CD4-positive, alpha-beta T cell treated with Interleukin-6 at 100 ng/mL for 8 hours (primary cell): ENCODE measurements at regions not wholly inside any gene's neighbourhood (a gene's known extent, or its start where the extent isn't known, plus 50 kb on each side); places are given as distances from the start of the nearest gene placed in this dataset.

Source experiments
- DNase-seq: peaks from one replicate; pipeline ENCODE4 v3.0.0-alpha.2; 2020; ENCODE audit warnings: mixed read lengths, low spot score

DNA sequence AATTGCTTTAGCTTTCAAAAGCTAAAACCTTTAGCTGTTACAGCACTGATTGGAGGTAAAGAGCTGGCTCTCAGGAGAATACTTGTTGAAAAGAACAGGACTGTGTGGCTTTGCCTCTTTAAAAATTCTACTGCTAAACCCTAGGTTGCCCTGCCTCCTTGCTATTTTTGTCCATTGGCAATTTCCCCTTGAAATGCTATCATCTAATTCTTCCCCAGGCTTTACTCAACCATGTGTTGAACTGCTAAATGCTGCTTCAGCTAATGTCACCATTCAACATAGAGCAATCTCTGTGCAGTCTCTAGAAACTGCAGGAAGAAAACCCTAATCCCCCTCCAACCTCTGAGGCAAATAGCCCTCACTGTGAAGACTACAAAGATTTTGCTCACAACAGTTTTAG is 203.7 kb upstream of the ARX start:
- no peak for DNase-seq

DNA sequence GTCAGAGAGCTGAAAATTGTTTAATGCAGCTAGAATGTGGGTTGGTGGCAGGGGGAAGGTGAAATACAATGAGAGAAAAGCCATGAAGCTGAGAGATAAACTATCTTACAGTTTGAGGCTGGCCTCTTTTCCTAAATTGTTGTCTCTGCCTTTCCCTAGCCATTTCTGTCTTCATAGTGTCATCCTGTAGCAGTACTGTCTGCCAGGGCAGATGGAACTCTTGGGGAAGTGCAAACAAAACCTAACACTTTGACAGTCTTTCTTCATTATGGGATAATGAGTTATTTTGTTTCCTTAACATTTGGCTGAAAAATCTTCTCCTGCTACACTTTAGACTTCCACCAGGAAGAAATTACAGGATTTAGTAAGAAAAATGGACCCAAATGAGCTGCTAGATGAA is 197.8 kb upstream of the ARX start:
- no peak for DNase-seq

DNA sequence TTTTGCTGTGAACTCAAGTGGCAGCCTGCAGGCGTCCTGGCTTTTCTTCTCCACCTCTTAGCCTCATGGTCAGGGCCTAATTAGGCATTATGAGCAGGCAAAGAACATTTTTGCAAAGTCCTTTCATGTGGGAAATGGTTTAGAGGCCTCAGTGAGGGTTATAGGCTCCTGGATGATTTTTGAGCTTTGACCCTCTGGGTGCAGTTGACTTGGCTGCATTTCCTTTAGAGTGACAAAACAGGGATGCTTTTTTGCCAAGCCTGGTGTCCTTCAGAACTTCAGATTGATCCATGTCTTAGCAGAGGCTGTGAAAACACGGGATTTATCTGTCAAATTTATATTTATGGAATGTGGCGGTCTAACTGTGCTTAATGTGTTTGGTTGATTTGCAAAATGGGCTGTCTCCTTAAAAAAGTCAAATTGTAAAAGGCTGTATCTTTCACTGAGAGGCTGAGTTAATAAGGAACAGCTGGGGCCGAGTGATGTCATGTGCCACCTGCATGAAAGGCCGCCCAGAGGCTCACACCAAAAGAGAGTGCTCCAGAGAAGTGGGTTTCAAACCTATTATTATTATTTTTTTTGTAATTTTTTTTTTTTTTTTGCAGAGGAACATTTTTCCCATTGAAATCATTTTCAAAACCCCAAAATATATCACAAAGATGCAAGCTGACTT is 192.2 kb upstream of the ARX start:
- DNase-seq, result no peak

DNA sequence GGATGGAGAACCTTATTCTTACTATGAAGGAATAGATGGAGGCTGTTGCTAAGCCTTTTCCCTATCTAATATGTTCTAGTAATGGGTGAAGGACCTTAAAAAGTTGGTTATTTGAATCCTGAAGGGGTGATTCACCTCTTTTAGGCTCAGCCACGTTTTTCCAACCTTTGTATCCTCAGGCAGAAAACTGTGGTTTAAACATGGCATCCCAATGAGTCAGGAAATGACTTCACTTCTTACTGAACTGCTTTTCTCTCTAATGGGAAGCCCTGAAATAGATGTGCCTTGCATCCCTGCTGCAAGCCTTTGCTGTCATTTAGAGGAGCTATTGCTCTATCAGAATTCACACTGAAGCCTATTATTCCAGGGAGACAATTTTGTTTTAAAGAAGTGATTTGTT is 191.0 kb upstream of the ARX start:
- DNase-seq, result no peak

DNA sequence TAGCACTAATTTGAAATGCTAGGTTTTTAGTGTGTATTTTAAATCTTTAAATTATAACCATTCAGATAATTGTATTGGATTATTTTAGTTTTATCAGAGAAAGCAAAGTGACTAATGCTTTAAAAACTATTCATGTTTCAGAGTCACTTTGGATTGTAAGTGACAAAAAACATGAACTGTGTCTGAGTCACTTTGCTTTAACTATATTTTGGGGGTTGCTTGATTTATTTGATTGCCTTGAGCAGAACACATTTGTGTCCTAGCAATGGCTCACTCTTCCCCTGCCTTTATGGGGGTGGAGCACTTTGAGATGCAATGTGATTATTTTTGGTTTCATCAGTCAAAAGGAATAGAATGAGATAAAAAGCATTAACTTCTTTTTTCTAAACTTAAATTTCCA is 188.4 kb upstream of the ARX start:
- DNase-seq, result no peak

DNA sequence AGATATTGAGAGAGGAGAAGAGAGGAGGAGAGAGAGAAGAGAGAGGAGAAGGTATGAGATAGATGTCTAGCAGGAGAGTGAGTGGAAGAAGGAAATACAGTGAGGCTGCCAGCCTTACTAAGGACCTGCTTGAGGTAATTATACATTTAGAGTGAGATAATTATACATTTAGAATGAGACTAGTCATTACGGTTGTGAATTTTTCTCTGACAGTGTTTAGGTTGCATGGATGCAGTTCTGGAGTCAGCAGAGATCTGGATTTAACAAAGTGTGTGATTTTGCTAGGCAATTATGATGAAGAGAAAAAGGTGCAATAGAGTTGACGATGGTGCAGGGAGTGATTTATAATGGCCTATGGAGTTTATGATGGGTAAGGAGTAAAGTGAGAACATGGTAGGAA is 187.1 kb upstream of the ARX start:
- no peak for DNase-seq

DNA sequence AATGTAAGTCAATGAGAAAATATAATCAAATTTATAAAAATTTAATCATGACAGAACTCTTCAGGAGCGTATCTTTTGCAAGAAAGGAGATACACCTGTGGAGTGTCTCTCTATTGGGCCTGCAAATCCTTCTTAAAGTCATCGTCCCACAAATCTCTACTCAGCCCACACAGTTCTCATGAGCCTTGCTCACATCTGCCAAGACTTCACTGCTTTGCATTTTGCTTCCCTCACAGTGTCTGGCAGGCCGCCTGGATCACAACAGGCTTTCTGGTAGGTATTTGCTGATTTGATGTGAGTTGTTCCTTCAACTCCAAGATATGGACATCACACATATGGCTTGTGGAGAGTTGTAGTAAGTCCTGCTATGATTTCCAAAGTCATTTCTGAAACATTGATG is 183.1 kb upstream of the ARX start:
- no peak for DNase-seq

DNA sequence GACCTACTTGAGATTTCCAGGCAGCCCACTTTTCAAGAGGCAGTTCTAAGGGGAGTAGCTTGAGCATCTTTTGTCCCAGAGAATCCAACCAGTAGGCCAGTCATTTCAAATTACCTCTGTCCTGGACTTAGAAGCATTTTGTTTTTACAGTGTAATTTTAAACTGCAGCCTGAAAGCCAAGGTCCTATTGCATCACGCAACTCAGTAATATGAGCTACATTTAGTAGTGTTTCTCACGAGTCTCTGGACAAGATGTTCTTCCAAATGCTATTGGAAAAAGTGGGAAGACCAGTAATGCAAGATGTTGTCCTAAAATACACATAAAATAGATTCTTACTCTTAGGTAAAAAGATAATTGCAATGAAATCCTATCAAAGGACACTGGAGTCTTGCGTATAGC is 182.5 kb upstream of the ARX start:
- no peak for DNase-seq

DNA sequence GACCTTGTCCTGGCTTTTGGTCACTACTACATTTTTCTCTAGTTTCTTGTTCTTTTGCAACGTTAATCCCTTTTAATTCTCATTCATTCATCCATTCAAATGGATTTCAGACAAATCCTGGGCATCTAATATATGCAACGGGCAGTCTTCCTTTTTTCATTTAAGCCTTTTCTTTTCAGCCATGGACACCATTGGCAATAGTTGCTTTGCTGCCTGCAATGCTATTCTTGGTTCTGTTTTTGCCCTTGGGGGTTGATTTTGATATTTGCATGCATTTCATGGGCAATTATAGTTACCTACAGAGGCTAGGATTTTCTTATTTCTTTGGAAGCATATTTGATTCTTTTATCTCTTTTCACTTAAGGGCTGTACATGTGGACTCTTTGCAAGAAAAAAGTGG is 180.5 kb upstream of the ARX start:
- no peak for DNase-seq

DNA sequence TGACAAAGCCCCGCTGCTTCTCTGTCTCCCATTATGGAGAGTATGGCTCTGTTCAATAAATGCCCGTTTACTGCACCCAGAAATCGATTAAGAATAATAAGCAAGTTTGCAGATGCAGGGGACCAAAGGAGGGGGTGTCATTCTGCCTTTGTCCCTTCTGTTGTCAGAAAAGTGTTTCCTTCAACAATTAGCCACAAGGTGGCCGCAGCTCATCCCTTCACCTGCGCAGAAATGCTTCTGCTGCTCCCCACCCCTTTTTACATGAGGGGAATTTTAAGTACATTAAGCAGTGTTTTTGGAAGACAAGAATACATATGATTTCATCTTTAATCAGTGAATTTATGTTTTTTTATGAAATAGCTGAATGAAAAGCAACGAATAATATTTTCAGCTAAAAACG is 175.6 kb upstream of the ARX start:
- no peak for DNase-seq

DNA sequence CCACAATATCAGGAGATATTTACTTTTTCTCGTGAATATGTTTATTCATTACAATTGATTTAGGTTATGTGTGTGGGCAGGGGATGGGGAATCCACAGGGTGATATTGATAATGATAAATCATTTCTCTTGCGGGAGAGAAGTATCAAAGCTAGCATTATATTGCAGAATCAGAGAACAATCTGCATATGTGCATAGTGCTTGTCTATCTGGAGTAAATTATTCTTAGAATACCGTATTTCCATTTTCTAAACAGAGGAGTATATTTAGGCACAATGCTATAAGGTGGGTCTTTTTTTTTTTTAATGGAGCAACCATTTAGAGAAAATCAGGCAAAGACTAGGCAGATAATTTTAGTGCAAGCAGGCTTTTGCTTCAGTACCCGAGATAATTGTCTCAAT is 166.0 kb upstream of the ARX start:
- DNase-seq, result no peak

DNA sequence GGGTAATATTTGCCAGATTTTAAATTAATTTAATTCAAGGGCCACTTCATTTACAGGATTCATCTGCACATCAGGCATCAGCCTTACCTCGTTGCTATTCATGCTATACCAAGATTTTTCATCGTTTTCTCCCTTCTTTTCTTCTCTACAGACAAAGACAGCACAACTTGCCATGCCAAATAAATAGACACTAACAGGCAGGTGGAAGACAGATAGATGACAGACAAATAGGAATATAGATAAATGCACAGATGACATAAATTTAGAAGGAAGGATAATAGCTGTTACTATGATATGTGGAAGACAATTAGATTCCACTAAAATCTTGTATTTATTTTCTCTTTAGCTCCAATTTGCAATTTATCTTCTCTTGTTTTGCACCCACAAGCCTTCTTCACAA is 164.5 kb upstream of the ARX start:
- no peak for DNase-seq

DNA sequence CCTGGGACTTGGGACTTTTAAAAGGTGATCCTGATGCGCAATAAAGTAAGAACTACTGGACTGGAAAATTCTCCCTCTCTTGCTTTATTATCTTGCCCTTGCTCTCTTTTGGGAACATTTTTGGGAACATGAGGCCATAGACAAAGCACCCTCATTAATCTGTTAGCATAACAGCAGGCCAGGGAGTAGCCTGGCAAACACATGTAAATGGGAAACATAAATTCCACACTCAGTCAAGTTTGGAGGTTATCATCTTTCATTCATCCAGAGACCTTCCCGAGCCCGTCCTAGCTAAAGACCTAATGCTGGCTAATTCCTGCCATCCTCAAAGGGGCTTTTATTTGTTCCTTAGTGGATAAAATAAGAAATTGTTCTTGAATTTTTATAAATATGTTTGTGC is 162.8 kb upstream of the ARX start:
- DNase-seq, result no peak

DNA sequence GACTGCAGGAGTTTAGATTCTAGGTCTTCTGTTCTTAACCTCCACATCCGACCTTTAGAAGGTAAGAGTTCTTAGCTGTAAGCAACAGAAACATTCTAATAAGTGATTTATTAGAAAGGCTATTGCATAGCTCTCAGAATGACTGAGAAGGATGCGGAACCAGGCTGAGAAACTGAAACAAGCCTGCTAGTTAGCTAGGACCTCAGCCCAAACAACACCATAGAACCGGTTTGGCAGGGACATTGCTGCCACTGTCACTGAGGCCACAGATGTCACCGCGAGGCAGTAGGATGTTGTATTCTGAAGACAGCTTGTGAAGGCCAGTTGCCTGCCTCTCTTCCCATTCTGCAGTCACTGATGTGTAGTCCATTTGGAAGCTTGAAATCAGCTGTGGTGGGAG is 160.0 kb upstream of the ARX start:
- no peak for DNase-seq

DNA sequence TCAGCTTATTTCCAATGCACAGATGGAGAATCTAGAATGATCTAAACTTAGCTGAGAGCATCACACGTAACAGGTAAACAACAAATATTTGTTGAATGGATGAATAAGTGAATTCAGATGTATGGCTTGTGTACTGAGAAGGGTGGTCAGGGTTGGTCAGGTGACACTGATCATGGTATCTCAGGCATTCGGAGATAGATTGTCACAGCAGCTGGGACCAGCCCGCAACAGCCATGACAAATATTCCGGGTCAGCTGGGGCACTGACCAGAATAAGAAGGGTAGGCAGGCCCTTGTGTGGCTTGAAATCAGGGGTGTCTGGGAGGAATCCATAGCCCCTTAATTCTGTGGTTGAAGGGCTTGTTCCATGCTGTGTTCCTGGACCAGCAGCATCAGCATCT is 159.4 kb upstream of the ARX start:
- DNase-seq, result no peak

DNA sequence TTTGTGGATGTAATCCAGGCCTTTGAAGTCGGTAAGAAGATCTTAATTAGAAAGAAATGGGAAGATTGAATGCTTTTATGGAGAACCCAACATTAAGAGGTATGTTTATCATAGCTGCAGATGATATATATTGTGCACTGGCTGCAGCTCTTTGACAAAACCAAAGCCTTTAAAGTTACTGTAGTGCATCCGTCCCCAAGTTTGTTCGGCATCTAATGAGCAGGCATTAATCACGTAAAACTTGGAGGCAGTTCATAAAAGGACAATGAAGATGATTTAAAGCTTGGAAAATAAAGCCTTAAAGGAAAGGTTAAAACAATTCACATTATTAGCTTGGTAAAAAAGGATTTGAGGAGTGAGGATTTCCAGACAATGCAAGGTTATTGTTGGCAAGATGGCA is 150.8 kb upstream of the ARX start:
- no peak for DNase-seq

DNA sequence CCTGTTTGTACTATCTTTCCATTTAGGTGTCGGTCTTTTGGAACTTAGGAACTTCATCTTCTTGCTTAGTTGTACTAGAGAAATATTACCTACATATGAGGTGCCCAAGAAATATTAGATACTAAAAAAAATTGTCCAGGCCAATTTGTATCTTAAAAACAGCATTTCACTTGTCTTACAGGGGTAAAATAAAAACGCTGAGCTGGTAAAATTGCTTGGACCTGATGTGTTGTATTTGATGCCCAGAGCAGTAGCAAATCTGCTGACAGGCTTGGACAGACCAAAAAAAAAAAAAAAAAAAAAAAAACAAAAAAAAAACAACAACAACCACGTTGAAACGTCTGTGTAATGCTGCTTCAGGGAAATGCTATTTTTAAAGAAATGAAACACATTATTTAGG is 150.4 kb upstream of the ARX start:
- DNase-seq, result no peak

DNA sequence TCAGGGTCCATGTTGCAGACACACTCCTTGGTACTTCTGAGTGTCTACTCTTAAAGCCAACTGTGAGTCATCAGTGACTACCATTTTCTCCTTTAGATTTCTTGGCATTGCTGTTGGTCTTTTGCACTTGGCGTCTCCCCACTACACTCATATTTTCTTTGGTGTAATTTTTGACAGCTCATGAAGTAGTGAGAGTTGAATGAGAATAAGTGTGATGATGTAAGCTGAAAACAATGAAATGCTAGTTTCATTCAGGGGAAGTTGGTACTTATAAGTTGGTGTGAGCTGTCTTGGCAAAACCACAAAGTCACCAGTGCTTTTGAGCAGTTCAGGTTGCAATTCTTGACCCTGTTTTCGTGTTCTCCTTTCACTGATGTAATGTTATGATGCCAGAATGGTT is 142.9 kb upstream of the ARX start:
- DNase-seq, result no peak

DNA sequence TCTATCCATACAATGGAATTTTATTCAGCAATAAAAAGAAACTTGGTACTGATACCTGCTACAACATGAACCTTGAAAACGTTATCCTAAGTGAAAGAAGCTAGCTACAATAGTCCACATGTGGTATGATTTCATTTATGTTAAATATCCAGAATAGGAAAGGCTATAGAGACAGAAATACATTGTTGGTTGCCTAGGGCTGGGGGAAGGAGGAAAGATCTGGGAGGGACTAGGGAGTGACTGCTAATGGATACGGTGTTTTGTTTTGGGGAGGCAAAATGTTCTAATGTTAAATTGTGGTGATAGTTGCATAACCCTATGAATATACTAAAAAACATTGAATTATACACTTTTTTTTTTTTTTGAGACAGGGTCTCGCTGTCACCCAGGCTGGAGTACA is 141.1 kb upstream of the ARX start:
- no peak for DNase-seq

DNA sequence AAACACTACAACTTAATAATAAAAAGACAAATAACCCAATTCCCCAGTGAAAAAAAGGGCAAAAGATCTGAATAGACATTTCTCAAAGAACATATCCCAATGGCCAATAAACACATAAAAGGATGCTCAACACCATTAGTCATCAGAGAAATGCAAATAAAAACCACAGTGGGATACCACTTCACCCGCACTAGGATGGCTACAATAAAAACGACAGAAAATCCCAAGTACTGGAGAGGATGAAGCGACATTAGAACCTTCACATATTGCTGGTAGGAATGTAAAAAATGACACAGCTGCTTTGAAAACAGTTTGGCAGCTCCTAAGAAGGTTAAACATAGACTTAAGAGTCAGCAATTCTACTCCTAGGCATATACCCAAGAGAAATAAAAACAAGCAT is 140.6 kb upstream of the ARX start:
- DNase-seq, result no peak

DNA sequence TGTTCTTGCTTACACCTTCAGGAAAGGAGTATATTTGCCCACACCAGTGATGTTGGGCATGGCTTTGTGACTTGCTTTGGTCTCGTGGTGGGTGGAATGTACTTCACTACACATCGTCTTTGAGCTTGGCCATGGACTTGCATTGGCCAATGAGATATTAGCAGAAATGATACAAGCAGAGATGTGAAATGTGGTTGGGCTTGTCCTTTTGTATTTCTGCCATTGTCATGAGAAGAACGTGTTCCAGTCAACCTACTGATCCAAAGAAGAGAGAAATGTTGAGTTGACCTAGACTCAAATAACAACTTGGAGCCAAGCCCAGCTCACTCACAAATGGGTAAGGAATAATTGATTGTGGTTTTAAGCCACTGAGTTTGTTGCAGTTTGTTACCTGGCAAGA is 138.4 kb upstream of the ARX start:
- no peak for DNase-seq

DNA sequence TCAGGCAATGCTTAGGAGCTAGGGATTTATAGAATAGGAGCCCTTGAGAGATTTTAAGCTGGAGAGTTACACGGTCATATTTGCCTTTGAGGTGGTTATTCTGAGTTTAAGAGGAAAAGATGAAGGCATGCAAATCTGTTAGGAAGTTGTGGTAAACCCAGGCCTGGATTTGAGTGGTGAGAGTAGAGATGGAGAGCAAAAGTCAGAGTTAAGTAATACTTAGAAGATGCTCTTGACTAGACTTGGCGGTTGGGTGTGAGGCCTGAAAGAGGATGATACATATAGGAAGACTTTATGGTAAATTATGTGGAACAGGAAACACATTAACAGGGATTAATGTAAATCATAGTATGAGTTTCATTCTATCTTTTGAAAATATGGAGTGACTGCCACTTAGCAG is 136.0 kb upstream of the ARX start:
- no peak for DNase-seq

DNA sequence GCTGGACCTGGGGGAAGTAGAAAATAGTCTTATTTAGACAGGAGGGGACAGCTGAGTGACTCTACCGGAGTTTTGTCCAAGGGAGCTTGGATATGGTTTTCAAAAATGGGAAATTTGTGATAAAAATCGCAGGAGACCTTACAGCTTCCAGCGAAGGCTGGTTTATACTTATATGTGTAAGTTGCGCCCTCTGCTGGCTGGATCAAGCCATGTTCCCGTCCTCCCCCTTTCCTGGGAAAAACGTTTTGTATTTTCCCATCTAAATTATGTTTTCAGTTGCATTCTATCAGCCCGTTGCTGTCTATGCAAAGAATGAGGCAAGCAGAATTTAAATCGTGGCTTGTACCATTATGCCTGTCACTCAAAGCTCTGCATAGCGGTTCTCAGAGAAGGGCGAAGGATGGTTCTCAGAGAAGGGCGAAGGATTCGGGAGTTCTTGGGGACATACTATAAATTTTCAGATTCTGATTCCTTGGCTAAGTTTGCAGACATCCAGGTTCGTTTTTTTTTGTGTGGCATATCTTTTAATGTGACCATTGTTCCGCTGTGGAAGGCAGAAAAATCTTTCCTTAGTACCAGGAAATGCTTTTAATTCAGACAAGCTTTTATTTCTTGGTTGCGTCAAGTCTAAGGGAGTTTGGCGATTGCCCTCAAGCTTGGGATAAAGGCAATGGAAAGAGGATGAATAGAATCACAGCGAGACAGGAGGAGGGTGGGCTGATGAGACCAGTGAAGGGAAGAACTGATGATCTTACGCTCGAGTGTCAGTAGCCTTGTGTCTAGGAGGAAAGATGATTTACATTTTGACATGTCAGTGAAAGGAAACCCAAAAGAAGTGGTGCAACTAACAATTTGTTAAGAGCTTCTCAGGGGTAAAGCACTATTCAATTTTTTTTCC is 128.5 kb upstream of the ARX start:
- DNase-seq, result peak; percentile 9

DNA sequence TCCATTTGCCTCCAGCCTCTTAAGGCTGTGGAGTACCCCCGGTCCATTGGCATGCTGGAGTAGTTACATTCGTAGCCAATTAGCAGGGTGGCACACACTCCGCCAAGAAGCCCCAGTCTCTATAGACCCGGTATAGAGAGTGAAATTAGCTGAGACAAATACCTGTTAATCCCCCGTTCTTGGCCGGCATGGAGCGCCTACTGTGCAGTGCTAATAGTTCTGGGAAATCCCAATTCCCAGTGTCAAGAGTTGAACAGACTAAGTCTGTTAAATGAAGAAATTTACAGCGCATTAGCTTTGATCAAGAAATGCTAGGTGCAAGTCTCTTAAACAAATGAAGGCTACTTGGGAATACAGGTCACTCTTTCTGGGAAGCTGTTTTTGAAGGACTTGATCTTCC is 127.8 kb upstream of the ARX start:
- DNase-seq, result no peak
